HAP-1 (cell line): ENCODE measurements at regions not wholly inside any gene's neighbourhood (a gene's known extent, or its start where the extent isn't known, plus 50 kb on each side); places are given as distances from the start of the nearest gene placed in this dataset.
"Not testable (repeated sequence)": the region's sequence is repeated elsewhere in the genome, so short reads cannot be mapped to it uniquely, and the experiment has no call there.

Experiments
- DNase-seq, 2 experiments: peaks; one replicate each; pipeline ENCODE4 v3.0.0-alpha.2; 2016 to 2020; ENCODE audit warnings: low spot score in 2 of 2
- H3K27me3 ChIP-seq: fragments of 250-450 bp; sonication (Bioruptor Pico); 2 replicates; pipeline ENCODE4 v1.5.1; 2020; ENCODE audit warnings: low read depth, mild to moderate bottlenecking, moderate library complexity
- H3K36me3 ChIP-seq: fragments of 250-450 bp; sonication (Bioruptor Pico); replicated peaks from 2 replicates; pipeline ENCODE4 v1.5.1; 2020; ENCODE audit warnings: mild to moderate bottlenecking
- H3K4me1 ChIP-seq: fragments of 250-450 bp; sonication (Bioruptor Pico); 2 replicates; pipeline ENCODE4 v1.5.1; 2020; ENCODE audit warnings: mild to moderate bottlenecking
- H3K4me3 ChIP-seq: fragments of 250-450 bp; sonication (Bioruptor Pico); 2 replicates; pipeline ENCODE4 v1.5.1; 2020; ENCODE audit warnings: mild to moderate bottlenecking, moderate library complexity
- H3K9me3 ChIP-seq: fragments of 250-450 bp; sonication (Bioruptor Pico); 2 replicates; pipeline ENCODE4 v1.5.1; 2020; ENCODE audit warnings: mild to moderate bottlenecking, moderate library complexity
- in situ Hi-C: fragments of 300-500 bp; cut with MboI; formaldehyde crosslinking; loops from 3 replicates; pipeline ENCODE4 v1.14.3; 2020; ENCODE audit warnings: low sequenced_read_pairs, inconsistent platforms, mixed read lengths

DNA sequence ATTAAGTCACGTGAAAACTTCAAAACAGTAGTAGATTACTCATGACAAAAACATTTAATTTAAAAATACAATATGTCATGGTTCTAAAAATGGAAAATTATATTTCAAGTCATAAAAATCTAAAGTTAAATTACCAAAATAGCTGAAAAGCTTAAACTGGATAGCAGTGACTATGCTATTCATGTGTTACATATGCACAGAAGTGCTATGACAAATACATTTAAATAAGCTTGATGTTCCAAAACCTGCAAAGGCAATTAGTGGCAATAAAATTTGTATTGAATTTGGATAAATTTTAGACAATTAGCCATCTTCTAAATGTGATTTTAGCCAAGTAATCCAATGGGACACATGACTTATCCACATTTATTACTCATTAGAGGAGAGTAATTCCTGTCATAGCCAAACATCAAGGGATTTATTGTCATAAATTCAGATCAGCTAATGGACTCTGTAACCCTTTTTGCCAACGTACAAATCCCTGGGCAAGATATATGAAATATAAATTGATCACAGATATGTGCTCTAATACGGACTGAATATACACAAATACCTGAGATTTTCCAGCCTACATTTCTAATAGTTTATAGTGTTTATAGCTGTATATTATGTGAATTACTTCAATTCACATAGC, 419.4 kb downstream of the ISL1 start:
- H3K4me3 ChIP-seq: no peak overlapping the region
- DNase-seq: no peak
- H3K27me3 ChIP-seq: no peaks in the 10 kb centered on the region
- H3K4me1 ChIP-seq: no peaks in the 10 kb centered on the region
- no peaks in the 10 kb centered on the region for H3K36me3 ChIP-seq
- no peaks in the 10 kb centered on the region for H3K9me3 ChIP-seq
- in situ Hi-C loops: no loop called here

DNA sequence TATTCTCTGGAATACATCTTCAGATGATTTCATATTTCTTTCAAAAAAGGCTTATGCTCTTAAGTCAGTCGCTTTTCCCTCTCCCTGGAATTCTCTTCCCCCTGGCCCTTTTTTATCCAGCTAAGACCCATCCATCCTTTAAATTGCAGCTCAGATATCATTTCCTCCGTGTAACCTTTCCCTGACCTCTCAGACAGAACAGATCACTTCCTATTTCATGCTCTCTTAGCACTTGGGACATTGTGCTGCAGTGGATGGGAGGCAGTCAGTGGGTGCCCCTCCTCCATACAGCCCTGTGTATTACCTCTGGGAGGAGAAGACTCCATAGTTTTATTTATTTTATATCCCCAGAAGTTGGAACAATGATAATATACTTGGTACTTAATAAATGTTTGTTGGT, 423.4 kb downstream of the ISL1 start:
- H3K4me1 ChIP-seq: no peaks in the 10 kb centered on the region
- no peaks in the 10 kb centered on the region for H3K9me3 ChIP-seq
- no peak for DNase-seq
- H3K27me3 ChIP-seq: no peaks in the 10 kb centered on the region
- no peak overlapping the region for H3K4me3 ChIP-seq
- no peaks in the 10 kb centered on the region for H3K36me3 ChIP-seq
- in situ Hi-C loops: no loop called here

DNA sequence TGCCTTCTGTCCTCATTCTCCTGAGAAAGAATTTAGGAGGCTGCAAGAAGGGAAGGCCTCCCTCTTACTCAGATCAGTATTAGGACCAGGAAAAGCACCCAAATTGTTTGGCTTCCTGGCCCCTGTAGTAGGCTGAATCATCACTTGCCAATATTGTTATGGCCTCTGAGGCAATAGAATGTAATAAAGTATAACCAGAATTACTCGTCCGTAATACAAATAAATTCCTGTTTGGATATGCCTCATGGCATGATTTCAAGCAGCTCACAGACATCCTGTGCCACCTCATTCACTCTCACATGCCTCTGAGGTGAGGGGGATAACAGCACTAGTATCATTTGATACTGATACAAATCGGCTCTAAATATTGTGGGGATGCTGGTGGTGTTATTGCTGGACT, 427.3 kb downstream of the ISL1 start:
- Histone ChIP-seq H3K9me3 (no peaks in the 10 kb centered on the region), H3K4me3 (no peak overlapping the region), H3K27me3 (no peaks in the 10 kb centered on the region), H3K4me1 (peaks cover 10% of the 10 kb centered on the region), H3K36me3 (no peaks in the 10 kb centered on the region)
- DNase-seq: no peak
- in situ Hi-C loops: no loop called here

DNA sequence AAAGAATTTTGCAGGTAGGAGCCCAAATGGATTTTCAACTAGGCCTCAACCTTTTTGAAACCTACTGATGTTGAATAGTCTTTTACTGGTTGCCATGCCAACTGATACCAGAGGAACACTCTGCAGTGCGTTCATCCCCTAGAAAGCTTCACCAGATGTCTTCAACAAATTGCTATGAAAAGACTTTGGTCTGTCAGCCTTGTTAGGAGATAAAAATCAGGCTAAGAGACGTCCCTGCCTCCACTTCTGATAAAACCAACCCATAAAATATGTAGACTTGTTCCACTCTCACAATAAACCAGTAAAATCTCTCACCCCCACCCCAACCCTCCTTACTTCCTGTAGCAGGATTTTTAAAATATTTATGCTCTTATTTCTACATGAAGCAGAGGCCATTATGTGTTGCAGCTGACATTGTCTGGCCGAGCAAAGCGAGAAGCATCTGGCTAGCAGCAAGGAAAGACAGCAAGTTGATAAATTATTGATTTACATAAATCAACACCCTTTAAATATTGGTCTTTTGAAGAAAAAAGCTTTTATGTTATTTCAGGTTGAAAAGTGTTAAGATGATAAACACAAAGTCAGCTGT, 428.7 kb downstream of the ISL1 start:
- no peak for DNase-seq
- no peak overlapping the region for H3K4me3 ChIP-seq
- peaks cover 10% of the 10 kb centered on the region for H3K4me1 ChIP-seq
- H3K9me3 ChIP-seq: no peaks in the 10 kb centered on the region
- H3K27me3 ChIP-seq: no peaks in the 10 kb centered on the region
- in situ Hi-C loops: no loop called here
- H3K36me3 ChIP-seq: no peaks in the 10 kb centered on the region

DNA sequence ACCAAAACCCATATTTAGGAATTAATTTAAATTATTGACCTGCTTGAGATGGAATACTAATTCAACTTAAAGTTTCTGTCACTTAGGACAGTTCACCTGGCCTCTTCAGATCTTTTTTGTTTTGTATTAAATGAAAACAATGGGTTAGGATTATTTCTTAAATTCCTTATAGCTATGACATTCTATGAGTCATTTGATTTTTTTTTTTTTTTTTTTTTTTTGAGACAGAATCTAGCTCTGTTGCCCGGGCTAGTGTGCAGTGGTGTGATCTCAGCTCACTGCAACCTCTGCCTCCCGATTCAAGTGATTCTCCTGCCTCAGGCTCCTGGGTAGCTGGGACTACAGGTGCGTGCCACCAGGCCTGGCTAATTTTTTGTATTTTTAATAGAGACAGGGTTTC, 431.6 kb downstream of the ISL1 start:
- H3K4me3 ChIP-seq, in situ Hi-C loops, H3K9me3 ChIP-seq, DNase-seq, H3K36me3 ChIP-seq, H3K27me3 ChIP-seq, H3K4me1 ChIP-seq: not testable (repeated sequence)

DNA sequence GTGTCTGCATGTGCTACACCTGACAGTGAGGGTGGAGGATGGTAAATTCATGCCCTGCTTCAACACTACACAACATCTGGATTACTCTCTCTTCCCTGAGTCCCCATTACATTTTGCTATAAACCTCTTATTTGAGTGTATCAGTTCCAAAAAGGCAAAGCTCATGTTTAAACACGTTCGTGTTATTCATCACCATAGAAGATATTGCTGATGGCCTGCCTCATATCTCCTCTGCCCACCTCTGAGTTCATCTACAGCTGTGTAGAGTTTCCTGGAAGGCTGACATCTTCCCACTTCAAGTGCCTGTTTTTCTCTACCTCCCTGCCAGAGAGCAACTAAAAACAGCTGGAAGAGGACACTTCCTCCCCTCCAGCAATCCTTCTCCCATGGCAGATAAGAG, 433.2 kb downstream of the ISL1 start:
- no peaks in the 10 kb centered on the region for H3K27me3 ChIP-seq
- no peaks in the 10 kb centered on the region for H3K36me3 ChIP-seq
- in situ Hi-C loops: no loop called here
- DNase-seq: no peak
- H3K4me3 ChIP-seq: no peak overlapping the region
- H3K9me3 ChIP-seq: no peaks in the 10 kb centered on the region
- H3K4me1 ChIP-seq: peaks cover 10% of the 10 kb centered on the region

DNA sequence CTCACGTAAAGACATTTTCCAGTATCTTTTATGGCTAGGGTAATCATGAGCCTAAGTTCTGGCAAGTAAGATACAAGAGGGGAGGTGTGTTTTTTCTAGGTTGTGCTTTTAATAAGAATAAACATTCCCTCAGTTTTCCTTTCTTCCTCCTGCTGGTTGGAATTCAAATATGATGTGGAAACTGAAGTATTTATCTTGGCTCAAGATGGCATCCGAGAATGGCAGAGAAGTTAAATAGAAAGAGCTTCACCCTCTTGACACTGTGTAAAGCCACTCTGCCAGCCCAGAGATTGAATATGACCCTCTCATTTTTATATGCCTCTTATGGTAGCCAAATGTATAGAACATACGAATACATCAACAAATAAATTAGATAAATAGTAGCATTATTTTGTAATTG, 438.4 kb downstream of the ISL1 start:
- no peaks in the 10 kb centered on the region for H3K27me3 ChIP-seq
- H3K4me3 ChIP-seq: no peak overlapping the region
- no peaks in the 10 kb centered on the region for H3K36me3 ChIP-seq
- in situ Hi-C loops: no loop called here
- no peaks in the 10 kb centered on the region for H3K4me1 ChIP-seq
- H3K9me3 ChIP-seq: no peaks in the 10 kb centered on the region
- DNase-seq: no peak

DNA sequence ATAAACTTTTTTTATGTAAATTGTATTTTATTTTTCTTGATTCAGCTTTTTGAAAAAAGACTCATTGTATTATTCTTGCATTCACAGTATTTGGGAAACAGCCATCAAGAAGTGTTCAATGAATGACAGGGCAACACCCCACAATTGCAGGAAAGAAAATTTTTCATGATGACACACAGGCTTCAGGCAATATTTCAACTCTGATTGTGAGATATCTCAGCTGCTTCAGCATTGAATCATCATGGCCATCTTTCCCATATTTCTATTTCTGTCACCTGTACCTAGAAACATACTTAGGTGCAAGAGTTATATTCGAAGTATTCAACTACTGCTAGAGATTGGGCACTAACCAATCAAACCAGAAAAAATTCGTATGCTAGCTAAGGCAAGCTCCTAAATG, 446.0 kb downstream of the ISL1 start:
- H3K36me3 ChIP-seq: no peaks in the 10 kb centered on the region
- H3K9me3 ChIP-seq: no peaks in the 10 kb centered on the region
- H3K27me3 ChIP-seq: no peaks in the 10 kb centered on the region
- in situ Hi-C loops: no loop called here
- H3K4me1 ChIP-seq: no peaks in the 10 kb centered on the region
- DNase-seq: no peak
- H3K4me3 ChIP-seq: no peak overlapping the region

DNA sequence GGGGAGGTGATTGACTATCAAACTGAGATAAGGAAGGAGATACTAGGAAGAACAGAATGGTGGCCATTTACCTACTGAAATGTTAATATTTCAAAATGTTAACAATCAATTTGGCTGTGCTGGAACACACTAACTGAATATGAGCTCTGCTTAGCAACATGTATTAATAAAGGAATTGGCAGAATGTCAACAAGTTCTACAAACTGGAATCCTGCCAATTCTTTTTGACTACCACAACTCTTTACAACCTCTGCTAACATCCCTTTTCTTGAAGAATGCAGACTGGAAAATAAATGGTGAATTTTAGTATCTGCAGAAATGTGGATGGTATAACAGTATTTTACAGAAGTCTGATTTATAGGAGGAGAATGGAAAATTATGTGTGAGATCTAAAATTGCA, 446.4 kb downstream of the ISL1 start:
- no peak for DNase-seq
- H3K36me3 ChIP-seq: no peaks in the 10 kb centered on the region
- in situ Hi-C loops: no loop called here
- H3K27me3 ChIP-seq: no peaks in the 10 kb centered on the region
- H3K4me1 ChIP-seq: no peaks in the 10 kb centered on the region
- H3K4me3 ChIP-seq: no peak overlapping the region
- H3K9me3 ChIP-seq: no peaks in the 10 kb centered on the region

DNA sequence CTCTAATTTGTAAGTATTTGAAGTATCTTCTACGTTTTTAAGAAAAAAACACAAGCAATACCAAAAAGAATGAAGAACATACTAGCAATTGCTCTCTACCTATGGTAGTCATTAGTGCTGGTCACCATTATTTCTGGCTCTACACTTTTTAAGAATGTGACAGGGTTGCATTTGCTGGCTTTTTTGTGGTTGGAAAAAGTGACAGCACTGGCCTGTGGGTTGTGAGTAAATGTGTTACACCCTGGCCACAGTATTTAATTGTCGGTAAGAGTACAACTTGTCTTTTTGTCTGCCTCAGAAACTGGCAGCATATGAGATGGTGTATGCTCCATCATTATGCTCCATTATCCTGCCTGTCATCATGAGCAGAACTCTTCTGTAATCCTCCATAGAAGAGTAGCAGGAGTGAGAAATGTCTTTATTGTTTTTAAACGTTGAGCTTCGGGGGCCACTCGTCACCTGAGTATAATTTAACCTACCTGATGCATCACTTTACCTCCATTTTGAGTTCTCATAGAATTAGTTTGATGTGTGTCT, 449.8 kb downstream of the ISL1 start:
- H3K4me3 ChIP-seq: no peak overlapping the region
- H3K9me3 ChIP-seq: no peaks in the 10 kb centered on the region
- DNase-seq: no peak
- H3K27me3 ChIP-seq: no peaks in the 10 kb centered on the region
- no peaks in the 10 kb centered on the region for H3K4me1 ChIP-seq
- in situ Hi-C loops: no loop called here
- no peaks in the 10 kb centered on the region for H3K36me3 ChIP-seq

DNA sequence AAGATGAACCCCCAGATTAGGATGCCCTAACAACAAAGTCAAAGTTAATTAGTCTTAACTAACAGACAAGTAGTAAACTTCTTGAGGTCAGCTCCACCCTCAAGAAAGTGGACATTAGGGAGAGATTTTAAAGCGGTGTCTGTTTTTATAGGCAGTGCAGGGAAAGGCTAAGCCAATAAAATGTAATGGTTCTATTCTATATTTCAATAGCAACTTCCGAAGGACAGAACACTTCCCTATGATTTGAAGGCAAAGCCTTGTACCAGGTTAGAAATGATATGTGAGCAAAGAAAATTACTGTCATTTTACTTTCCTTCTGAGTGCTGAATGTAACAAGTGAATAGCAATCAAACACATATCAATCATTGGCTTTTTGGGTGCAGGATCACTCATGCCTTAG, 455.2 kb downstream of the ISL1 start:
- in situ Hi-C loops: no loop called here
- Histone ChIP-seq H3K36me3 (no peaks in the 10 kb centered on the region), H3K4me3 (no peak overlapping the region), H3K27me3 (no peaks in the 10 kb centered on the region), H3K4me1 (no peaks in the 10 kb centered on the region), H3K9me3 (no peaks in the 10 kb centered on the region)
- no peak for DNase-seq

DNA sequence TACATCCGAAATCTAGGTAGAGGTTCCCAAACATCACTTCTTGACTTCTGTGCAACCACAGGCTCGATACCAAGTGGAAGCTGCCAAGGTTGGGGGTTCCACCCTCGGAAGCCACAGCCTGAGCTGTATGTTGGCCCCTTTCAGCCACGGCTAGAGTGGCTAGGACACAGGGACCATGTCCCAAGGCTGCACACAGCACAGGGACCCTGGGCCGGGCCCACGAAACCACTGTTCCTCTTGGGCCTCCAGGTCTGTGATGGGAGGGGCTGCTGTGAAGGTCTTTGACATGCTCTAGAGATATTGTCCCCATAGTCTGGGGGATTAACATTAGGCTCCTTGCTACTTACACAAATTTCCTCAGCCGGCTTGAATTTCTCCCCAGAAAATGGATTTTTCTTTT, 460.6 kb downstream of the ISL1 start:
- no peaks in the 10 kb centered on the region for H3K36me3 ChIP-seq
- DNase-seq: no peak
- in situ Hi-C loops: no loop called here
- no peaks in the 10 kb centered on the region for H3K4me1 ChIP-seq
- no peaks in the 10 kb centered on the region for H3K27me3 ChIP-seq
- H3K4me3 ChIP-seq: no peak overlapping the region
- no peaks in the 10 kb centered on the region for H3K9me3 ChIP-seq

DNA sequence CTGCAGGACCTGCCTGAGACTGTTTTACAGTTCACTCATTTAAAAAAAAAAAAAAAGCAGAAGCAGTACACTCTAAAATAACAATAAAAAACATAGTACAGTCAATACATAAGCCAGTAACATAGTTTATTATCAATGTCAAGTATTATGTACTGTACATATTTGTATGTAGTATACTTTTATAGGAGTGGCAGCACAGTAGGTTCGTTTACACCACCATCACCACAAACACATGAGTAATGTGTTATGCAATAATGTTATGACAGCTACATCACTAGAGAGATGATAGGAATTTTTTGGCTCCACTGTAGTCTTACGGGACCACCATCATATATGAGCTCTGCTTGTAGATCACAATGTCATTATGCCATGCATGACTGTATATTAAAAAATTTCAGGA, 462.8 kb downstream of the ISL1 start:
- in situ Hi-C loops: no loop called here
- no peaks in the 10 kb centered on the region for H3K9me3 ChIP-seq
- no peaks in the 10 kb centered on the region for H3K36me3 ChIP-seq
- DNase-seq: no peak
- no peak overlapping the region for H3K4me3 ChIP-seq
- no peaks in the 10 kb centered on the region for H3K27me3 ChIP-seq
- H3K4me1 ChIP-seq: no peaks in the 10 kb centered on the region

DNA sequence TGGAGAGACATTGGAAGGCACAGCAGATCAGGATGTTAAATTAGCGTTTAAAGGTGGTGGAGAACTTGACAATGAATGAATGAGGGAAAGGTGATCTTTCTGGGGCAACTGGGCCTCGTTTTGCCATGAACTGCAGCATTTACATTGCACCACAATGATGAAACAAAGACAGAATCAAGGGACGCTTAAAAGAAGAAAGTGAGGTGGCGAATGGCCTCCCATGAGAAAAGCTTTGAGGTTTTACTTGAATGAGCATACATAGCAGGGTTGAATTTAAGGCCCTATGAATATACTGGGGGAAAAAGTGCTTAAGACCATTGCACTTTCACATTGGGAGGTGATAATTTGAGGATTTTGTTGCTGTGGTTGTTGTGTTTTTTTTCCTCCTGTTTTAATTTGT, 476.4 kb downstream of the ISL1 start:
- in situ Hi-C loops: no loop called here
- peaks cover 9% of the 10 kb centered on the region for H3K4me1 ChIP-seq
- H3K4me3 ChIP-seq: no peak overlapping the region
- no peaks in the 10 kb centered on the region for H3K36me3 ChIP-seq
- no peaks in the 10 kb centered on the region for H3K9me3 ChIP-seq
- H3K27me3 ChIP-seq: no peaks in the 10 kb centered on the region
- no peak for DNase-seq

DNA sequence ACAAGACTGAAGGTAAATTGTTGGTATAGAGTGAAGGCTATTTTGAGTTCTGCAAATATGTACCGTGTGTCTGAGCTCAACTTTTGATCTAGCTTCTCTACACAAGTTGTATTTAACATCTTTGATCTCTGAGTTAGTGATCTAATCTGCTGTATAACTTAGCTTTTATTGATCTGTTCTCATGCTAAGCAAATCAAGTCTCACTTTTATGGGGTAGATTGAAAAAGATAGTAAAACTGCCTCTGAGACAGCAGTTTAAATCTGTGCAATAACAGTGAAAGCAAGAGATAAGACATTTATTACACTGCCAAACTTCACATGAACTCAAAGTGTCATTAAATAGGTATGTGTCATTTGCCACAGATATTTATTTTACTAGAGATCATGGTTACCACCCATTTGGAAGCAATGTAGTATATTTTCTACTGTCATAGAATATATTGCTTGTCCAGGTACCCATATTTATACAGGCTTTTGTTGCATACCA, 477.3 kb downstream of the ISL1 start:
- Histone ChIP-seq H3K27me3 (no peaks in the 10 kb centered on the region), H3K4me3 (no peak overlapping the region), H3K4me1 (no peaks in the 10 kb centered on the region), H3K36me3 (no peaks in the 10 kb centered on the region), H3K9me3 (no peaks in the 10 kb centered on the region)
- in situ Hi-C loops: no loop called here
- no peak for DNase-seq
